BE2C (cell line): ENCODE measurements at regions not wholly inside any gene's neighbourhood (a gene's known extent, or its start where the extent isn't known, plus 50 kb on each side); places are given as distances from the start of the nearest gene placed in this dataset.

Experiments used
- DNase-seq: peaks from one replicate; pipeline ENCODE4 v3.0.0-alpha.2; 2020
- H3K27me3 ChIP-seq: fragments of 250-450 bp; sonication (Bioruptor Pico); 2 replicates; pipeline ENCODE4 v1.5.1; 2020; ENCODE audit warnings: mild to moderate bottlenecking
- H3K36me3 ChIP-seq: fragments of 250-450 bp; sonication (Bioruptor Pico); 2 replicates; pipeline ENCODE4 v1.5.1; 2020; ENCODE audit warnings: mild to moderate bottlenecking
- H3K4me1 ChIP-seq: fragments of 250-450 bp; sonication (Bioruptor Pico); 2 replicates; pipeline ENCODE4 v1.5.1; 2020
- H3K4me3 ChIP-seq: 2 replicates; pipeline ENCODE4 v1.5.1; 2011; ENCODE audit warnings: low read depth, low read length
- H3K9me3 ChIP-seq: fragments of 250-450 bp; sonication (Bioruptor Pico); 2 replicates; pipeline ENCODE4 v1.5.1; 2020
- CTCF ChIP-seq: IDR thresholded peaks from 2 replicates; pipeline ENCODE4 v1.5.1; 2012; ENCODE audit warnings: mild to moderate bottlenecking, low read depth, low read length

DNA sequence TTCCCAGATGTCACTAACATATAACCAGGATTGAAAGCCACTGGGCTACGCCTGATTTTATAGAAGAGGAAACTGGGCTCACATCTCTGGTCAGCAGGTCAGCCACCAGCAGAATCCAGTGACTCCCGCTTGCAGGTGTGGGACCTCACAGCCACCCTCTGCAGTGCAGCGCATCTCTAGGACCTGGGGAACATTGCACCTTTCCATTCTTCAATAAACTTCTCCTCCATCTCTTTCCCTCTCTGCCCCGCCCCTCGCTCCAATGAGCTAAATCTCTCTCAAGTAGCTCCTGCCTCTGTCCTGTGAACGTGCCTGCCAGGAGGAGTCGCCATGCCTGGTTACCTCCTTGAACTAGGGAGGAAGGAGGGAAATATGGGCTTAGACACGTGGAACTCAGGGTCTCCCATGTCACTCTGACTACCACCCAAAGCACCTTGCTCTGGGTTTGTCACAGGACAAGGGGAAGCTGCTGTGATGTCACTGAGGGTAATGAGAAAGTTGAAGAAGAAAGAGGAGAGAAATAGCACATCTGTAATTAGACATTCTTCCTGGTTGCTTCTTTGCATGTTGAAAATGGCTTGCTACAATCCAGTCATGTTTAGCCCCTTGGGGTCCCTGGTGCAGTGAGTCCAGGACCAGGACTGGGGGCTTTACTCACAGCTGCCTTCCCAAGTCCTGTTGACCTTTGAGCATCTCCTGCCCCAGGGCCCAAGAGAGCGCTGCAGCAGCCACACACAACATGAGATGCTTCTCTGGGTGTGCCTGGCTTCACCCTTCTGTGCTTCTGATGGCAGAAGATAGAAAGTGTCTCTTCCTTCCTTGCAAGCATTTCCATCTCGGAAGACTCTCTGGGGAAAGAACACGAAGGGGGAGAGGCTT is 469.4 kb downstream of the PREX1 start:
- no peak for TF ChIP-seq CTCF
- Histone ChIP-seq H3K36me3 (no peaks in the 10 kb centered on the region), H3K9me3 (peaks cover 5% of the 10 kb centered on the region; the same call in 1 of the 2 replicates), H3K4me3 (no peak overlapping the region), H3K27me3 (no peaks in the 10 kb centered on the region), H3K4me1 (no peaks in the 10 kb centered on the region)
- DNase-seq = no peak

GRCh38 chr20:48357714-48358113 is 470.1 kb downstream of the PREX1 start:
- H3K27me3 ChIP-seq = no peaks in the 10 kb centered on the region
- H3K36me3 ChIP-seq = no peaks in the 10 kb centered on the region
- DNase-seq = no peak
- H3K9me3 ChIP-seq = peaks cover 5% of the 10 kb centered on the region; the same call in 1 of the 2 replicates
- H3K4me1 ChIP-seq = no peaks in the 10 kb centered on the region
- no peak overlapping the region for H3K4me3 ChIP-seq
- TF ChIP-seq CTCF = no peak

- Histone ChIP-seq H3K4me3 (no peak overlapping the region), H3K4me1 (no peaks in the 10 kb centered on the region), H3K9me3 (peaks cover 5% of the 10 kb centered on the region; the same call in 1 of the 2 replicates), H3K36me3 (no peaks in the 10 kb centered on the region), H3K27me3 (no peaks in the 10 kb centered on the region)
- DNase-seq = no peak
- no peak for TF ChIP-seq CTCF
These were observed 472.9 kb downstream of the PREX1 start for GRCh38 chr20:48354903-48355302.

DNA sequence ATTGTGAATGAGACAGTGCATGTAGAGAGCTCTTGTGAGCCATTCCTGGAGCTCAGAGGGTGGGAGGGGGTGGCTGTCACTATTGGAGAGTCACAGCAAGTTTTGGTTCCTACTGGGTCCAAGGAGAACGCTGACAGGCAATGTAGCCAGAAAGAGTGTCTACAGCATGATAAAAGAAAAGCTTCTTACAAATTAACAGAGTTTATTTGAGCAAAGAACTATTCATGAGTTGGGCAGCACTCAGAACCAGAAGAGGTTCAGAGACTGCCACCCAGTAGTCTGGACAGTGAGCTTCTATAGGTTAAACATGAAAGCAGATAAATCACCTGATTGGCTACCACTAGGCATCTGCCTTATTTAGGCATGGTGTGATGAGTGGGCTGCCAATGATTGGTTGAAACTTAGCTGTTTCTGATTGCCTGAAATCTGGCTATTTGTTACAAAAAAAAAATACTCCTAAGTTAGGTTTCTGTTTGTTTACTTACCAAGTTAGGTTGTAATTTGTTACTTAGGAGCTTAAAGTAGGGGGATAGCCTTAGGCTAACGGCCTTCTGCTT is 473.4 kb downstream of the PREX1 start:
- Histone ChIP-seq H3K9me3 (peaks cover 5% of the 10 kb centered on the region; the same call in 1 of the 2 replicates), H3K27me3 (no peaks in the 10 kb centered on the region), H3K36me3 (no peaks in the 10 kb centered on the region), H3K4me3 (no peak overlapping the region), H3K4me1 (no peaks in the 10 kb centered on the region)
- TF ChIP-seq CTCF = no peak
- DNase-seq = no peak

GRCh38 chr20:48352628-48353027 is 475.2 kb downstream of the PREX1 start:
- H3K9me3 ChIP-seq = peaks cover 5% of the 10 kb centered on the region; the same call in 1 of the 2 replicates
- no peaks in the 10 kb centered on the region for H3K27me3 ChIP-seq
- TF ChIP-seq CTCF = no peak
- H3K36me3 ChIP-seq = no peaks in the 10 kb centered on the region
- no peaks in the 10 kb centered on the region for H3K4me1 ChIP-seq
- H3K4me3 ChIP-seq = no peak overlapping the region
- DNase-seq = no peak

DNA sequence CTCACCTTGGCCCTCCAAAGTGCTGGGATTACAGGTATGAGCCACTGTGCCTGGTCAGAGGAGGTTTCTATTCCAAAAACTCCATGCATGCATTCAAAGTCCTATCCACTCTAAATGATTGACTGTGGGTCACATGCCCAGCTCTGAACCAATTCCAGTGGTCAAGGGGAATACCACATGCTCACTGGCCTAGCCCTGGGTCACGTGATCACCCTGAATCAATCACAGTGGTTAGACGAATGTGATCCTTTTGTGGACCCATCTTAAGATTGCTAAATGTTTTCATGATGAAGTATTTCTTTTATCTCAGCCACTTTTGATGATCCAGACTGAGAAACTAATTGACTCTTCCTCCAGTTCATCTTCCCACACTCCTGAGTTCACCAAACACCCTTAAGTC is 475.8 kb downstream of the PREX1 start:
- no peak for DNase-seq
- H3K4me1 ChIP-seq = no peaks in the 10 kb centered on the region
- H3K4me3 ChIP-seq = no peak overlapping the region
- H3K9me3 ChIP-seq = peaks cover 5% of the 10 kb centered on the region; the same call in 1 of the 2 replicates
- H3K27me3 ChIP-seq = no peaks in the 10 kb centered on the region
- H3K36me3 ChIP-seq = no peaks in the 10 kb centered on the region
- TF ChIP-seq CTCF = no peak
